Retinal pigment epithelial cell (primary cell): ENCODE measurements at regions not wholly inside any gene's neighbourhood (a gene's known extent, or its start where the extent isn't known, plus 50 kb on each side); places are given as distances from the start of the nearest gene placed in this dataset.

Experiments
- DNase-seq: peaks from one replicate; pipeline ENCODE4 v3.0.0-alpha.2; 2010; ENCODE audit warnings: low read depth
- H3K4me3 ChIP-seq: 2 replicates; pipeline ENCODE4 v1.5.1; 2011; ENCODE audit warnings: mild to moderate bottlenecking, low read length, control low read depth, moderate library complexity
- TF ChIP-seq, protein P1 (sequence below): conservative IDR thresholded peaks from 2 replicates; pipeline ENCODE4 v1.5.1; 2011; ENCODE audit warnings: low read depth, low read length, control low read depth, inconsistent platforms

DNA sequence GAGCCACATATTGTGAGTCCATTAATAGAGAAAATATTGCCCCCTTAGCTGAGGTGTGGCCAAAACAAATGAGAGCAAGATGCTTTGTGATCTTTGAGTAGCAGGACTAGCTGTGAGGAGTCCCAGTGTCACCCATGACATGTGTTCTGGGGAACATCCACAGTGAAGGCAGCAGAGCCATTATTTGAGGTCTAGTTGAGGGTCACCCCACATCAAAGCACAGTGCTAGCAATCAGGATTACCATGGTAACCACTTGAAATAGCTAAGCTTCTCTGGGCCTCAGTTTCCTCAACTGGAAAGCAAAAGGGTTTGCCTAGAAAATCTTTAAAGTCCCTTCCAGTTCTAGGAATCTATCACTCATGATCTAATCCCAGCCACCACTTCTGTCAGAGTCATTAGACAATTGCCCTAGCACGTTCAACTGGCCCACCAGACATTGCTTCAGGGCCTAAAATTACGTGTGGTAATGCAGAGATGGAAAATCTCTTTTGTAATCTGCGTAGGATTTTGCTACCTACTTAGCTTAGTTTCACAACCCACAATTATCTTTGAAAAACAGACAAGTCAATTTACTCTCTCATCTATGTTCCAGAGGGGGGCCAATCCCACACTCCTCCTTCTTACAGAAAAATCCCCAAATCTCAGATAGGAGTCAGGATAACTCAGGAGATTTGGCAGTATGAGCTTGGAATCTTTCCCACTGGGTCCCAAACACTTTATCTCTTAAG, 251.2 kb upstream of the EGLN3 start:
- DNase-seq: no peak
- TF ChIP-seq, protein P1, sequence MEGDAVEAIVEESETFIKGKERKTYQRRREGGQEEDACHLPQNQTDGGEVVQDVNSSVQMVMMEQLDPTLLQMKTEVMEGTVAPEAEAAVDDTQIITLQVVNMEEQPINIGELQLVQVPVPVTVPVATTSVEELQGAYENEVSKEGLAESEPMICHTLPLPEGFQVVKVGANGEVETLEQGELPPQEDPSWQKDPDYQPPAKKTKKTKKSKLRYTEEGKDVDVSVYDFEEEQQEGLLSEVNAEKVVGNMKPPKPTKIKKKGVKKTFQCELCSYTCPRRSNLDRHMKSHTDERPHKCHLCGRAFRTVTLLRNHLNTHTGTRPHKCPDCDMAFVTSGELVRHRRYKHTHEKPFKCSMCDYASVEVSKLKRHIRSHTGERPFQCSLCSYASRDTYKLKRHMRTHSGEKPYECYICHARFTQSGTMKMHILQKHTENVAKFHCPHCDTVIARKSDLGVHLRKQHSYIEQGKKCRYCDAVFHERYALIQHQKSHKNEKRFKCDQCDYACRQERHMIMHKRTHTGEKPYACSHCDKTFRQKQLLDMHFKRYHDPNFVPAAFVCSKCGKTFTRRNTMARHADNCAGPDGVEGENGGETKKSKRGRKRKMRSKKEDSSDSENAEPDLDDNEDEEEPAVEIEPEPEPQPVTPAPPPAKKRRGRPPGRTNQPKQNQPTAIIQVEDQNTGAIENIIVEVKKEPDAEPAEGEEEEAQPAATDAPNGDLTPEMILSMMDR: no peak
- no peak overlapping the region for H3K4me3 ChIP-seq

DNA sequence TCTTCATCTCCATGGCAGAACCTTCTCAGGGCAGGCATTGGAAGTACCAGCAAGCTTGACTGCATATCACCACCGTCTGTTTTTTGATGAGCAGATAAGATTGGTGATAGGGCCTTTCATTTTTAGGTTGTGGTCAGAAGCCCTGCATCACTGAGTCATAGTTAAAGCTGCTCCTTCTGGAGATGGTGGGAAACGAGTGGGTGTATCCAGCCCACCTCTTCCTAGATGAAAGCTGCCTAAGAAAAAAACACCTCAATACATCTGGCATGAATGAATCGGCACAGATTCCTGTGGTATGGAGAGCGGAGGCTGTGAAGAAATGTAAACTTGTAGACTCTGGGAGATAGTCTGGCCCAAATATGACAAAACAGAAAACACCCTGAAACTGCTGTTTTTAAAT, 248.7 kb upstream of the EGLN3 start:
- TF ChIP-seq, protein P1: no peak
- DNase-seq: no peak
- H3K4me3 ChIP-seq: no peak overlapping the region

DNA sequence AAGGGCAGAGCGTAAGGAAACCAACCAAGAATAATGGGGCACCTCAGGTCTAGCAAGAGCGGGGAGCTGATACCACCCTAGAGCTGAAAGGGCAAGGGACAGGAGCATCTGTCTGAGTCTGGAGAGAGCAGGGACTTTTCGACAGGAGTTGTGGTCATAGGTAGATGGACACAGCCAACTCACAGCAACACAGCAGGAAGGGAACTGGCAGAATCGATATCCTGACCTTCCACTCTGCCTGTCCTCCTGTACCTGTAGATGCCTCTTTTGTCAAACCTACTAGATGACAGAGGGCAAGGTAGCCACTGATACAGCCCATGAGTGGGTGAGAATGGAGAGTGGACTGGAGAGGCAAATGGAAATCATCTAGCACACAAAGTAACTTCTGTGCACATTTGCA, 247.2 kb upstream of the EGLN3 start:
- TF ChIP-seq, protein P1: no peak
- no peak for DNase-seq
- no peak overlapping the region for H3K4me3 ChIP-seq

DNA sequence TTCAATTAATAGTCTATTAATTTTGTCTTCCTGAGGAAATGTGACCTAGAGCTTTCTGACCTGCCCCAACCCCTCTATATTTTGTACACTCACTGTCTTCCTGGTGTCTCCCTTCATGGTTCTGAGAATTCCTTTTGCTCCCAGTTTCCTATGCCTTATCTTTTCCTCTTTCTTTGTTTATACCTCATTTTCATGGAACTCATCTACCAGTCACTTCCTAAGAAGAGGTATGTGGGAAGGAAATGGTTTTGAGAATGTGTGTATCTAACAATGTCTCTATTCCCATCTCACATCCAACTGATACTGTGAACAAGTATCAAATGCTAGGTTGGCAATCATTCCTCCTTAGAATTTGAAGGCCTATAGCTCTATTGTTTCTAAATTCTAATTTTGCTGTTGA, 245.1 kb upstream of the EGLN3 start:
- no peak overlapping the region for H3K4me3 ChIP-seq
- DNase-seq: no peak
- TF ChIP-seq, protein P1: no peak

DNA sequence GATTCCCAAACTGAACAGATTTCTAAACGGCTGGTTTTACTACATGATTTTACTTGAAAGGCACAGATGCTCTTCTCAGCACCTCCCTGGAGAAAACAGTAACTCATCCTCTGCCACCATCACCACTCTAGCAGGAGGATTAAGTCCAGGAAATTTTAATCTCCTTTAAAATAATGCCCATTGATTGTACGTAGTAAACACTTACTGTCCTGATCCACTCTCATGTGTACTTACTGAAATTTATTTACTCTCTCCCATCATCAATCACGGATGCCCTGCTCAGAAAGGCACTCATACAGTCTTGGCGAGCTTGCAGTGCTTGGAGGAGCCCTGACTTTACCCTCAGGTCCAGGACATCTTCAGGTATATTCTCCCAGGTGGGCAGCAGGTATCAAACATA, 239.8 kb upstream of the EGLN3 start:
- TF ChIP-seq, protein P1: no peak
- DNase-seq: no peak
- H3K4me3 ChIP-seq: no peak overlapping the region

DNA sequence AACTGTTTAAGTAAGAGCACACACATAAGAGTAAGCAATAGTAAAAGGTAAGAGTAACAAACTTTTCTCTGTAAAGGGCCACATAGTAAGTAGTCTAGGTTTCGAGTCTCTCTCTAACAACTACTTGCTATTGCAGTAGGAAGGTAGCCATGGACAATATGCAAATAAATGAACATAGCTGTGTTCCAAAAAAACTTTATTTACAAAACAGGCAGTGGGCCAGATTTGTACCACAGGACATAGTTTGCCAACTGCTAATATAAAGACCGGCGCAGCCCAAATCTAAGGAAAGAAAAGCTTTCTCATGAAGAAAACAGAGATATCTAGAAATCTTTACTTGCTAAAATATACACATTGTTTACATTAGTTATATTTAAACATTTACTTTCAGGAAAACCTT, 239.0 kb upstream of the EGLN3 start:
- no peak for DNase-seq
- H3K4me3 ChIP-seq: no peak overlapping the region
- TF ChIP-seq, protein P1: no peak

DNA sequence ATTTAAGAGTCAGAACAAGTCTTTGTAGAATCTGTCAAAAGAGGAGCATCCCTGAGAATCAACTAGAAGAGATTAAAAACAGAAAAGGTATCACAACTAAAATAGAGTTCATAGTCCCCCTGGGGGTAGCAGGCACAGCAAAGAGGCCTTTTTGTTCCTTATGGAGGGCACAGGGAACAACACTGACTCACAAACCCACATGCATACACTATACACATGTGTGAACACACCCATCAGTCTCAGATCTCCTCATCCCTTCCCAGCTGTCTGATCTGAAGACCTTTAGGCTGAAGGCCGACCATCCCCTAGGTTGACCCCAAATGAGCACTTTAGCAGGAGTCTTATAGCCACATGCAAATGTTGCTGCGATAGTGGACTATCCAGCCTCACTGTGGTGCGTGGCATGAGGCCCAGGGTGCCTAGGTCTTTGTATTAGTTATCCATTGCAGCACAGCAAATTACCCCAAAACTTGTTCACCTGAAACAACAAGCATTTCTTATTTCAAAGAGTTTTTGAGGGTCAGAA, 236.7 kb upstream of the EGLN3 start:
- H3K4me3 ChIP-seq: no peak overlapping the region
- TF ChIP-seq, protein P1: no peak
- no peak for DNase-seq
